ENCODE measurements at regions not wholly inside any gene's neighbourhood (a gene's known extent, or its start where the extent isn't known, plus 50 kb on each side); places are given as distances from the start of the nearest gene placed in this dataset.

DNA sequence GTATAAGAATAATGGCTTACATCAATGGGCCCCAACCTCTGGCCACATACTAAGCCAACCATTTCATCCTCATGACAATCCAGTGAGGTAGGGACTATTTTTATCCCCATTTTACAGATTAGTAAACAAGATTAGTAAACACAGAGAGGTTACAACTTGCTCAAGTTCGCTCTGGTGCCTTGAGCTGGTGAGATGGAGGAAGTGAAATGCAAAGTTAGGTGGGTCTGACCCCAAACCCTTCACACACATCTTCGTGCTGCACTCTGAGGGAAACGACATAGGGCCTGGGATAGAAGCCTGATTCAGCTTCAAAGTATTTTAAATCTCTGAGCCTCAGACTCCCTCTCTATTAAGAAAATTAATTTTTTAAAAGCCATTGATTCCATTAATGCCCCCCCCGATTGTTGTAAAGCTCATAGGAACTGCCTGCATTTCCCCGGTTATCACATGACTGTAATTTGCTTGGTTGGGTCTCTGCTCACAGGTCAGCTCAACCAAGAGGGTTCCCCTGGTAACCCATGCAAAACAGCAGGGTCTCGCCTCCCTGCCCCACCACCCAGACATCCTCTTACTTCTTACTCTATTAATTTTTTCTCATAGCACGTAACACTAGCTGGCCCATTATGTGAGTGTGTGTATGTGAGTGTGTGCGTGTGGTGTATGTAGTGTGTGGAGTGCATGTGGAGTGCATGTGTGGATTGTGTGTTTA, 221.2 kb downstream of the MAFB start:
- TF ChIP-seq ZNF350 (tag by site-specific recombination; IDR thresholded peaks at IDR 0.05), result no peak
- no peak for TF ChIP-seq MZF1 (tag by site-specific recombination; IDR thresholded peaks at IDR 0.05; ENCODE audit: borderline replicate concordance)
- no peak for TF ChIP-seq ZSCAN23 (tag by site-specific recombination; IDR thresholded peaks at IDR 0.05)
- TF ChIP-seq, protein P1, sequence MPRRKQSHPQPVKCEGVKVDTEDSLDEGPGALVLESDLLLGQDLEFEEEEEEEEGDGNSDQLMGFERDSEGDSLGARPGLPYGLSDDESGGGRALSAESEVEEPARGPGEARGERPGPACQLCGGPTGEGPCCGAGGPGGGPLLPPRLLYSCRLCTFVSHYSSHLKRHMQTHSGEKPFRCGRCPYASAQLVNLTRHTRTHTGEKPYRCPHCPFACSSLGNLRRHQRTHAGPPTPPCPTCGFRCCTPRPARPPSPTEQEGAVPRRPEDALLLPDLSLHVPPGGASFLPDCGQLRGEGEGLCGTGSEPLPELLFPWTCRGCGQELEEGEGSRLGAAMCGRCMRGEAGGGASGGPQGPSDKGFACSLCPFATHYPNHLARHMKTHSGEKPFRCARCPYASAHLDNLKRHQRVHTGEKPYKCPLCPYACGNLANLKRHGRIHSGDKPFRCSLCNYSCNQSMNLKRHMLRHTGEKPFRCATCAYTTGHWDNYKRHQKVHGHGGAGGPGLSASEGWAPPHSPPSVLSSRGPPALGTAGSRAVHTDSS (tag by site-specific recombination; IDR thresholded peaks at IDR 0.05), result no peak
- no peak for TF ChIP-seq ZNF202 (tag by site-specific recombination; IDR thresholded peaks at IDR 0.05; ENCODE audit: borderline replicate concordance)
- TF ChIP-seq, protein P2, sequence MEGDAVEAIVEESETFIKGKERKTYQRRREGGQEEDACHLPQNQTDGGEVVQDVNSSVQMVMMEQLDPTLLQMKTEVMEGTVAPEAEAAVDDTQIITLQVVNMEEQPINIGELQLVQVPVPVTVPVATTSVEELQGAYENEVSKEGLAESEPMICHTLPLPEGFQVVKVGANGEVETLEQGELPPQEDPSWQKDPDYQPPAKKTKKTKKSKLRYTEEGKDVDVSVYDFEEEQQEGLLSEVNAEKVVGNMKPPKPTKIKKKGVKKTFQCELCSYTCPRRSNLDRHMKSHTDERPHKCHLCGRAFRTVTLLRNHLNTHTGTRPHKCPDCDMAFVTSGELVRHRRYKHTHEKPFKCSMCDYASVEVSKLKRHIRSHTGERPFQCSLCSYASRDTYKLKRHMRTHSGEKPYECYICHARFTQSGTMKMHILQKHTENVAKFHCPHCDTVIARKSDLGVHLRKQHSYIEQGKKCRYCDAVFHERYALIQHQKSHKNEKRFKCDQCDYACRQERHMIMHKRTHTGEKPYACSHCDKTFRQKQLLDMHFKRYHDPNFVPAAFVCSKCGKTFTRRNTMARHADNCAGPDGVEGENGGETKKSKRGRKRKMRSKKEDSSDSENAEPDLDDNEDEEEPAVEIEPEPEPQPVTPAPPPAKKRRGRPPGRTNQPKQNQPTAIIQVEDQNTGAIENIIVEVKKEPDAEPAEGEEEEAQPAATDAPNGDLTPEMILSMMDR (tag by site-specific recombination; IDR thresholded peaks at IDR 0.05), result no peak
- no peak for TF ChIP-seq ZNF184 (tag by site-specific recombination; IDR thresholded peaks at IDR 0.05)
- TF ChIP-seq, protein P3, sequence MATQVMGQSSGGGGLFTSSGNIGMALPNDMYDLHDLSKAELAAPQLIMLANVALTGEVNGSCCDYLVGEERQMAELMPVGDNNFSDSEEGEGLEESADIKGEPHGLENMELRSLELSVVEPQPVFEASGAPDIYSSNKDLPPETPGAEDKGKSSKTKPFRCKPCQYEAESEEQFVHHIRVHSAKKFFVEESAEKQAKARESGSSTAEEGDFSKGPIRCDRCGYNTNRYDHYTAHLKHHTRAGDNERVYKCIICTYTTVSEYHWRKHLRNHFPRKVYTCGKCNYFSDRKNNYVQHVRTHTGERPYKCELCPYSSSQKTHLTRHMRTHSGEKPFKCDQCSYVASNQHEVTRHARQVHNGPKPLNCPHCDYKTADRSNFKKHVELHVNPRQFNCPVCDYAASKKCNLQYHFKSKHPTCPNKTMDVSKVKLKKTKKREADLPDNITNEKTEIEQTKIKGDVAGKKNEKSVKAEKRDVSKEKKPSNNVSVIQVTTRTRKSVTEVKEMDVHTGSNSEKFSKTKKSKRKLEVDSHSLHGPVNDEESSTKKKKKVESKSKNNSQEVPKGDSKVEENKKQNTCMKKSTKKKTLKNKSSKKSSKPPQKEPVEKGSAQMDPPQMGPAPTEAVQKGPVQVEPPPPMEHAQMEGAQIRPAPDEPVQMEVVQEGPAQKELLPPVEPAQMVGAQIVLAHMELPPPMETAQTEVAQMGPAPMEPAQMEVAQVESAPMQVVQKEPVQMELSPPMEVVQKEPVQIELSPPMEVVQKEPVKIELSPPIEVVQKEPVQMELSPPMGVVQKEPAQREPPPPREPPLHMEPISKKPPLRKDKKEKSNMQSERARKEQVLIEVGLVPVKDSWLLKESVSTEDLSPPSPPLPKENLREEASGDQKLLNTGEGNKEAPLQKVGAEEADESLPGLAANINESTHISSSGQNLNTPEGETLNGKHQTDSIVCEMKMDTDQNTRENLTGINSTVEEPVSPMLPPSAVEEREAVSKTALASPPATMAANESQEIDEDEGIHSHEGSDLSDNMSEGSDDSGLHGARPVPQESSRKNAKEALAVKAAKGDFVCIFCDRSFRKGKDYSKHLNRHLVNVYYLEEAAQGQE (tag by site-specific recombination; IDR thresholded peaks at IDR 0.05), result no peak
- no peak for TF ChIP-seq ZNF214 (tag by site-specific recombination; IDR thresholded peaks at IDR 0.05; ENCODE audit: borderline replicate concordance)
- no peak for TF ChIP-seq ZNF707 (tag by site-specific recombination; IDR thresholded peaks at IDR 0.05)
- no peak for TF ChIP-seq SETDB1 (IDR thresholded peaks at IDR 0.05; ENCODE audit: insufficient read length, low read length)
- no peak for TF ChIP-seq ZNF560 (tag by site-specific recombination; IDR thresholded peaks at IDR 0.05; ENCODE audit: borderline replicate concordance)
- no peak for TF ChIP-seq TRIM28 (IDR thresholded peaks at IDR 0.05; ENCODE audit: borderline replicate concordance, low read length)
- no peak for TF ChIP-seq ZNF311 (tag by site-specific recombination; IDR thresholded peaks at IDR 0.05; ENCODE audit: borderline replicate concordance)

All from HEK293 (cell line).